HG02885 (cell line): ENCODE measurements at regions not wholly inside any gene's neighbourhood (a gene's known extent, or its start where the extent isn't known, plus 50 kb on each side); places are given as distances from the start of the nearest gene placed in this dataset.

Source experiments
- ATAC-seq: cut with Tn5 transposase; IDR thresholded peaks from one replicate; pipeline ENCODE4 v1.9.1; 2021; ENCODE audit warnings: mild to moderate bottlenecking; ENCODE audit not compliant: unreplicated experiment, poor library complexity

GRCh38 chr12:24252602-24253001, 303.1 kb upstream of the SOX5 start:
- ATAC-seq: no peak

GRCh38 chr12:24246934-24247333, 297.5 kb upstream of the SOX5 start:
- ATAC-seq: no peak

GRCh38 chr12:24246376-24246775, 296.9 kb upstream of the SOX5 start:
- no peak for ATAC-seq

GRCh38 chr12:24244801-24245200, 295.3 kb upstream of the SOX5 start:
- no peak for ATAC-seq

- ATAC-seq: no peak
Measured at GRCh38 chr12:24244231-24244630, 294.8 kb upstream of the SOX5 start.

GRCh38 chr12:24240707-24241106, 291.2 kb upstream of the SOX5 start:
- no peak for ATAC-seq

GRCh38 chr12:24233519-24234246, 284.2 kb upstream of the SOX5 start:
- ATAC-seq: no peak

- ATAC-seq: no peak
Measured at GRCh38 chr12:24232531-24232930, 283.1 kb upstream of the SOX5 start.

GRCh38 chr12:24231298-24231697, 281.8 kb upstream of the SOX5 start:
- ATAC-seq: no peak

GRCh38 chr12:24230061-24230701, 280.7 kb upstream of the SOX5 start:
- ATAC-seq: no peak

GRCh38 chr12:24229031-24229700, 279.7 kb upstream of the SOX5 start:
- no peak for ATAC-seq

- ATAC-seq: no peak
Measured at GRCh38 chr12:24228371-24228770, 278.9 kb upstream of the SOX5 start.

- no peak for ATAC-seq
Measured at GRCh38 chr12:24227551-24227950, 278.1 kb upstream of the SOX5 start.

GRCh38 chr12:24226745-24227350, 277.4 kb upstream of the SOX5 start:
- ATAC-seq: no peak

- ATAC-seq: no peak
Measured at GRCh38 chr12:24224401-24224800, 274.9 kb upstream of the SOX5 start.

GRCh38 chr12:24223926-24224325, 274.5 kb upstream of the SOX5 start:
- ATAC-seq: no peak

- no peak for ATAC-seq
Measured at GRCh38 chr12:24222968-24223367, 273.5 kb upstream of the SOX5 start.

GRCh38 chr12:24212496-24212895, 263.0 kb upstream of the SOX5 start:
- ATAC-seq: no peak

- no peak for ATAC-seq
Measured at GRCh38 chr12:24206621-24207020, 257.2 kb upstream of the SOX5 start.

GRCh38 chr12:24201258-24201970, 251.9 kb upstream of the SOX5 start:
- ATAC-seq: peak; percentile 46

GRCh38 chr12:24200010-24200409, 250.5 kb upstream of the SOX5 start:
- ATAC-seq: no peak
